Heart left ventricle (tissue), 16 donors: ENCODE measurements at regions not wholly inside any gene's neighbourhood (a gene's known extent, or its start where the extent isn't known, plus 50 kb on each side); places are given as distances from the start of the nearest gene placed in this dataset.

ENCODE experiments used
- ATAC-seq, 4 donors: fragments of 200-7000 bp; cut with Tn5 transposase; one replicate each; pipeline ENCODE4 v1.9.1; 2020 to 2022; ENCODE audit warnings: moderate library complexity in 4 of 4, mild to moderate bottlenecking in 3 of 4, moderate number of reproducible peaks in 1 of 4
- DNase-seq, 5 donors: peaks; one replicate each; pipeline ENCODE4 v3.0.0-alpha.2; 2020
- H3K27ac ChIP-seq, 12 donors: fragments of 200-600 bp; sonication (generic) in 4 of 12; one replicate each; pipeline versions ENCODE4 v1.5.0 to v1.8.0; 2016 to 2022; ENCODE audit warnings: mild to moderate bottlenecking in 2 of 12
- H3K27me3 ChIP-seq, 9 donors: fragments of 200-600 bp; sonication (generic) in 2 of 9; one replicate each; pipeline versions ENCODE4 v1.5.1 to v1.8.0; 2016 to 2022; ENCODE audit warnings: mild to moderate bottlenecking in 3 of 9
- H3K36me3 ChIP-seq, 9 donors: fragments of 200-600 bp; sonication (generic) in 2 of 9; one replicate each; pipeline versions ENCODE4 v1.5.0 to v1.8.0; 2018 to 2022; ENCODE audit warnings: mild to moderate bottlenecking in 2 of 9
- H3K4me1 ChIP-seq, 12 donors: fragments of 200-600 bp; sonication (generic) in 4 of 12; one replicate each; pipeline versions ENCODE4 v1.5.0 to v1.8.0; 2016 to 2022; ENCODE audit warnings: mild to moderate bottlenecking in 3 of 12
- H3K4me3 ChIP-seq, 12 donors: fragments of 200-600 bp; sonication (generic) in 4 of 12; one replicate each; pipeline versions ENCODE4 v1.5.0 to v1.8.0; 2017 to 2022; ENCODE audit warnings: mild to moderate bottlenecking in 9 of 12, moderate library complexity in 4 of 12
- H3K9me3 ChIP-seq, 12 donors: fragments of 200-600 bp; sonication (generic) in 4 of 12; one replicate each; pipeline versions ENCODE4 v1.5.0 to v1.8.0; 2016 to 2022; ENCODE audit warnings: mild to moderate bottlenecking in 1 of 12
- CTCF ChIP-seq, 12 donors: fragments of 200-600 bp; sonication (generic) in 4 of 12; IDR thresholded peaks; one replicate each; pipeline versions ENCODE4 v1.5.0 to v1.8.0; 2018 to 2022; ENCODE audit warnings: antibody characterized with exemption in 12 of 12, mild to moderate bottlenecking in 5 of 12
- POLR2A ChIP-seq, 2 donors: fragments of 450-650 bp; IDR thresholded peaks; one replicate each; pipeline ENCODE4 v1.6.1; 2017; ENCODE audit warnings: antibody characterized with exemption in 2 of 2, mild to moderate bottlenecking in 2 of 2, moderate library complexity in 2 of 2
- WGBS, 4 donors: extraction: QIAGEN DNeasy Blood & Tissue Kit in 2 of 4; methylation state at CpG; one replicate each; pipeline versions ENCODE4 v1.1.5 to v1.1.7; 2013 to 2018; 5-methylcytosine and 5-hydroxymethylcytosine counted together
- intact Hi-C, 10 donors: fragments of 100-400 bp; cut with DNase I; formaldehyde crosslinking; loops; one replicate each; pipeline versions ENCODE4 v1.11.1 to v1.14.2; 2022
- donor health status: ischemic (EF 13 %, LVEDD 7.1; RV severe dilation, severe dysfunction).
- donor health status: healthy with polysubstance abuse.
- donor health status: DM: no; HTN: yes; CAD: no.
- donor health status: DM: no; HTN: no; CAD: no.
- donor health status: ischemic (EF 25% LVEDD 6.9; RV normal size, moderate dysfunction).
- donor health status: ischemic (EF 25% LVEDD 5.7; RV mildly dilated, moderate dysfunction).
- donor health status: healthy.
- donor health status: DM: yes; HTN: yes; CAD: no.
- donor health status: ischemic (EF 35%, LVEDD 5.7; RV mildly dilated, moderate dysfunction).
- donor health status: nonischemic (EF 11% LVEDD 7.7; RV severe dilation, severe dysfunction).
- donor health status: DM: yes; HTN: yes; CAD: no.
- donor health status: PGD.
- donor health status: ischemic (EF 29% LVEDD 5.4; RV normal size, mild dysfunction).
- donor health status: nonischemic (EF 23%, LVEDD 6.1; RV moderate dilation, normal function).

- Histone ChIP-seq H3K4me3 (no peak overlapping the region), H3K27me3 (no peaks in the 10 kb centered on the region), H3K27ac (no peak overlapping the region), H3K36me3 (no peaks in the 10 kb centered on the region), H3K4me1 (no peaks in the 10 kb centered on the region), H3K9me3 (no peaks in the 10 kb centered on the region)
- DNase-seq: no peak
- 48 to 54% (median 49%) methylated on average over 4 of the region's 4 CpGs for WGBS, 4 donors
- intact Hi-C loops: no loop called here
- ATAC-seq: no peak
- no peak for TF ChIP-seq POLR2A (IDR thresholded peaks at IDR 0.05)
- TF ChIP-seq CTCF (IDR thresholded peaks at IDR 0.05): no peak
Observed at GRCh38 chr2:147133286-147133908, 711.4 kb upstream of the ACVR2A start.

GRCh38 chr2:147125145-147125544 is 719.7 kb upstream of the ACVR2A start:
- TF ChIP-seq POLR2A (IDR thresholded peaks at IDR 0.05): no peak
- no peak for TF ChIP-seq CTCF (IDR thresholded peaks at IDR 0.05)
- 80 to 100% (median 86%) methylated on average over 1 to 2 of the region's 2 CpGs for WGBS, 4 donors
- ATAC-seq: no peak

GRCh38 chr2:147122944-147123343 is 721.9 kb upstream of the ACVR2A start:
- no peaks in the 10 kb centered on the region for H3K27me3 ChIP-seq
- intact Hi-C loops: no loop called here
- TF ChIP-seq CTCF (IDR thresholded peaks at IDR 0.05): no peak
- TF ChIP-seq POLR2A (IDR thresholded peaks at IDR 0.05): no peak
- WGBS, 4 donors: 81 to 88% (median 85%) methylated on average over 3 of the region's 3 CpGs
- peaks cover 0 to 13% (median 0%) of the 10 kb centered on the region in 12 donors for H3K9me3 ChIP-seq
- H3K4me3 ChIP-seq: no peak overlapping the region
- ATAC-seq (no peak), DNase-seq (no peak)
- no peaks in the 10 kb centered on the region for H3K36me3 ChIP-seq
- no peak overlapping the region for H3K27ac ChIP-seq
- no peaks in the 10 kb centered on the region for H3K4me1 ChIP-seq

More at GRCh38 chr2:147125145-147125544, 719.7 kb upstream of the ACVR2A start:
- Histone ChIP-seq H3K4me1 (no peaks in the 10 kb centered on the region), H3K9me3 (peaks cover 0 to 9% (median 0%) of the 10 kb centered on the region in 12 donors), H3K36me3 (no peaks in the 10 kb centered on the region), H3K4me3 (no peak overlapping the region), H3K27ac (no peak overlapping the region), H3K27me3 (no peaks in the 10 kb centered on the region)
- peak in 1 of 5 donors; percentile 25 for DNase-seq
- intact Hi-C loops: no loop called here

- Histone ChIP-seq H3K27ac (no peak overlapping the region), H3K9me3 (peaks cover 0 to 8% (median 0%) of the 10 kb centered on the region in 12 donors), H3K4me3 (no peak overlapping the region), H3K36me3 (no peaks in the 10 kb centered on the region), H3K27me3 (no peaks in the 10 kb centered on the region), H3K4me1 (no peaks in the 10 kb centered on the region)
- 68 to 87% (median 84%) methylated on average over 4 of the region's 4 CpGs for WGBS, 4 donors
- ATAC-seq (no peak), DNase-seq (no peak)
- intact Hi-C loops: no loop called here
- TF ChIP-seq CTCF (IDR thresholded peaks at IDR 0.05) (no peak), POLR2A (IDR thresholded peaks at IDR 0.05) (no peak)
Observed at GRCh38 chr2:147110962-147111361, 733.9 kb upstream of the ACVR2A start.
